Lower lobe of right lung (tissue), 2 donors: ENCODE measurements at regions not wholly inside any gene's neighbourhood (a gene's known extent, or its start where the extent isn't known, plus 50 kb on each side); places are given as distances from the start of the nearest gene placed in this dataset.

Experiments used
- ATAC-seq, 2 donors: fragments of 200-7000 bp; cut with Tn5 transposase; one replicate each; pipeline ENCODE4 v1.9.1; 2020 to 2022; ENCODE audit warnings: mild to moderate bottlenecking in 2 of 2, moderate library complexity in 2 of 2
- DNase-seq: peaks from one replicate; pipeline ENCODE4 v3.0.0-alpha.2; 2020
- H3K27ac ChIP-seq: fragments of 200-600 bp; one replicate; pipeline ENCODE4 v1.8.0; 2022
- H3K27me3 ChIP-seq: fragments of 200-600 bp; one replicate; pipeline ENCODE4 v1.8.0; 2022; ENCODE audit warnings: low read depth
- H3K36me3 ChIP-seq: fragments of 200-600 bp; one replicate; pipeline ENCODE4 v1.8.0; 2022; ENCODE audit warnings: mild to moderate bottlenecking
- H3K4me1 ChIP-seq: fragments of 200-600 bp; one replicate; pipeline ENCODE4 v1.8.0; 2022
- H3K4me3 ChIP-seq: fragments of 200-600 bp; one replicate; pipeline ENCODE4 v1.8.0; 2022; ENCODE audit warnings: mild to moderate bottlenecking
- H3K9me3 ChIP-seq: fragments of 200-600 bp; one replicate; pipeline ENCODE4 v1.8.0; 2022
- intact Hi-C: fragments of 100-400 bp; cut with DNase I; formaldehyde crosslinking; loops from one replicate; pipeline ENCODE4 v1.11.0; 2022
- TF ChIP-seq, protein P1 (sequence below): fragments of 200-600 bp; IDR thresholded peaks from one replicate; pipeline ENCODE4 v1.8.0; 2022; ENCODE audit warnings: antibody characterized with exemption, mild to moderate bottlenecking
- donor health status: DM: no; HTN: yes; CAD: no; lungs with severe emphysema.

DNA sequence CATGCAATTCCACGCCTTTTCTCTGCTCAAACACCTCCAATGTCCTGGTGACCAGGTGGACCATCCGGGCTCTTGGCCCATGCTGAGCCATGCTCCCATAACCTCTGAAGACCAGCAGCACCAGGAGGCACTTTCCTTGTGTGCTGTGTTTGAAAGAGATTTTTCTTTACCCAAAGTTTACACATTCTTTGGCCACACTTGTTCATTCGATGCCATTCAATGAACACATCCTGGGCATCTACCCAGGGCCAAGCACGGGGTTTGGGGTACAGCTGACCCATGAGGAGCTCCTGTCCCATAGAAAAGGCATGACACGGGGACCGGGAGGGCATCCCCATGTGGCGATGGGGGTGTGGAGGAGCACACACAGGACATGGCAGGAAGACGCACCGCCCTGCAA lies 77.1 kb upstream of the IRX1 start:
- Histone ChIP-seq H3K27me3 (no peaks in the 10 kb centered on the region), H3K36me3 (no peaks in the 10 kb centered on the region), H3K27ac (no peak overlapping the region), H3K9me3 (no peaks in the 10 kb centered on the region), H3K4me3 (no peak overlapping the region), H3K4me1 (no peaks in the 10 kb centered on the region)
- intact Hi-C loops: no loop called here
- DNase-seq (no peak), ATAC-seq (no peak)
- TF ChIP-seq, protein P1, sequence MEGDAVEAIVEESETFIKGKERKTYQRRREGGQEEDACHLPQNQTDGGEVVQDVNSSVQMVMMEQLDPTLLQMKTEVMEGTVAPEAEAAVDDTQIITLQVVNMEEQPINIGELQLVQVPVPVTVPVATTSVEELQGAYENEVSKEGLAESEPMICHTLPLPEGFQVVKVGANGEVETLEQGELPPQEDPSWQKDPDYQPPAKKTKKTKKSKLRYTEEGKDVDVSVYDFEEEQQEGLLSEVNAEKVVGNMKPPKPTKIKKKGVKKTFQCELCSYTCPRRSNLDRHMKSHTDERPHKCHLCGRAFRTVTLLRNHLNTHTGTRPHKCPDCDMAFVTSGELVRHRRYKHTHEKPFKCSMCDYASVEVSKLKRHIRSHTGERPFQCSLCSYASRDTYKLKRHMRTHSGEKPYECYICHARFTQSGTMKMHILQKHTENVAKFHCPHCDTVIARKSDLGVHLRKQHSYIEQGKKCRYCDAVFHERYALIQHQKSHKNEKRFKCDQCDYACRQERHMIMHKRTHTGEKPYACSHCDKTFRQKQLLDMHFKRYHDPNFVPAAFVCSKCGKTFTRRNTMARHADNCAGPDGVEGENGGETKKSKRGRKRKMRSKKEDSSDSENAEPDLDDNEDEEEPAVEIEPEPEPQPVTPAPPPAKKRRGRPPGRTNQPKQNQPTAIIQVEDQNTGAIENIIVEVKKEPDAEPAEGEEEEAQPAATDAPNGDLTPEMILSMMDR: no peak

DNA sequence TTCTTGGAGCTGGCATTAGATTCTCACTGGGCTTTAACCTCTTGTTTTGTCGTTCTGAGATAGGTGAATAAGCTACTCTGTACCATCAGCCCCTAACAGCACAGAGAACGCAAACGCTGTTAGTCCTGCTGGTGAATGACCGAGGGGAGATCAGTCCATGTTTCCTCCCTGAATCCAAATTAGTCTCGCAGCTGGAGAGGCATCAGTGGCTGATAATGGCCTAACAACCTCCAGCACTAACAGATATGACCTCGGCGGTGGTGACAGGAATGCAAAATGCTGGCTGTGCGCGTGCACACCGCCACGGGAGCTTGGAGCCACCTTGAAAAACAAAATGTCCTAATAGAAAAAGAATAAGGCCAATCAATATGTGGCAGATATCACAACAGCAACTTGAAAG lies 77.6 kb upstream of the IRX1 start:
- Histone ChIP-seq H3K27ac (no peak overlapping the region), H3K9me3 (no peaks in the 10 kb centered on the region), H3K27me3 (no peaks in the 10 kb centered on the region), H3K4me3 (no peak overlapping the region), H3K4me1 (no peaks in the 10 kb centered on the region), H3K36me3 (no peaks in the 10 kb centered on the region)
- ATAC-seq (no peak), DNase-seq (no peak)
- TF ChIP-seq, protein P1: no peak
- intact Hi-C loops: no loop called here

DNA sequence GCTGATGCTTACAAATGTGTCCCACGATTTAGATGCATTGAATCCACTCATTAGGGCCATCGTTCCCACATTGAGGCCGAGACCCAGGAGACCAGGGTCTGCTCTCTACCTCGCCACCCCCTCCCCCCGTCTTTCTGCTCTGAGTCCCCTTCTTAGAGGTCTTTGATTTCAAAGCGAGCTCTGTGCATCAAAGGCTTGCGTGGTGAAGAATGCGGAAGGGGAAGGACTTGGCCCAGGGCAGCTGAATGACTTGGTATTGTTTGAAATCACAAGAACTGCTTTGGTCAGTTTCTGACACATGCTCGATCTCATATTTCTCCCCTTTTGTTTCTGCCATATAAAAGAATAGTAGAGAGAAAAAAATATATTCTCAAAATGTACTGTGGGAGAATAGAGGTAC lies 78.3 kb upstream of the IRX1 start:
- intact Hi-C loops: no loop called here
- TF ChIP-seq, protein P1: no peak
- ATAC-seq: no peak

DNA sequence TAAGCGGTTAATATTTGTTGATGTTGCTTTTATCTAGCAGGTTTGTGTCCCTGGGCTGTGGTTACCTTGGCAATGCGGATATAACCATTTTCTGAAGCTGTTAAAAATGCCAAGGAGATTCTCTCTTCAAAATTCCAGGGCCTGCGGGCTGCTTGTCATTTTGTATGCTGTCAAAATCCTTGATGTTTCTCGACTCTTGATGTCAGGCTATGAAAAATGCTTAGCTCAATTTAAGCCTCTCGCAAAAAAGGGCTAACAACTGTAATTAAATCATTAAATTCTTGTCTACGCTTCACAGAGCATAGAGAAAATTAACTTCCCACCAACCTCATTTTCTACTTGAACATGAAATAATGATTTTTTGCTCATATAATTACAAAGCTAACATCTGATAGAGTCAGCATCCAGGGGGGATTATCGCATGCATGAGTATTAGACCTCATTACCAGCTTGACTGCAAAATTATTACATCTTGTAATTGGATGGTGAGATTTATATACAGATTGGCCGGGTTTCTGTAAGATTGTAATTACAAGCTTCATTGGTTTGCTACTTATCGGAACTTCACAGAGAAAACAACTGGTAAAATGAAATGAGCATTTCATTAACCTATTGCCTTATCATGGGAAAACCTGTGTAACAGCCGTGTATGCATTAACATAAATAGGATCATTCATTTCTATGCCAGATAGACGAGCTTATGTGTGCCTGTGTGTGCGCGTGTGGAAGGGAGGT lies 83.1 kb upstream of the IRX1 start:
- no peaks in the 10 kb centered on the region for H3K9me3 ChIP-seq
- H3K4me3 ChIP-seq: no peak overlapping the region
- H3K27ac ChIP-seq: no peak overlapping the region
- H3K4me1 ChIP-seq: no peaks in the 10 kb centered on the region
- intact Hi-C loops: no loop called here
- no peaks in the 10 kb centered on the region for H3K36me3 ChIP-seq
- ATAC-seq (no peak), DNase-seq (no peak)
- H3K27me3 ChIP-seq: no peaks in the 10 kb centered on the region
- TF ChIP-seq, protein P1: no peak

More for the DNA sequence above, 78.3 kb upstream of the IRX1 start:
- Histone ChIP-seq H3K9me3 (no peaks in the 10 kb centered on the region), H3K4me1 (no peaks in the 10 kb centered on the region), H3K27me3 (no peaks in the 10 kb centered on the region), H3K36me3 (no peaks in the 10 kb centered on the region), H3K27ac (no peak overlapping the region), H3K4me3 (no peak overlapping the region)
- DNase-seq: no peak

DNA sequence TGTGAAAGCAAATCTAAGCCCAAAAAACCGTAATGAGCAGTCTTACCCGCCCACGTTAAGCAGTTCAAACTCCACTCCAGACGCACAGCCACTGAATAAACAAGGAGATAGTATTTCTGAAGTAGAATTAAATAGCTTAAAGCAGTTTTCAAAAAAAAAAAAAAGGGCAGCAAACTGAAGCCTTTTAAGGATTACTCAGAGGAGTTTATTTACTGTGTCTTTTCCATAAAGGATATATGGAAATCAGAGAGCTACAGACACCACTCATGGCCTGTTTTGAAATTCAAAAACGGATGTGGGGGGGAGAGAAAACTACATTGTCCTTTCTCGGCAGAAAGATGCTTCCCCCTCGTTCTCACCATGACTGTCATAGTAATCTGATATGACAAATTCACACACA lies 83.7 kb upstream of the IRX1 start:
- intact Hi-C loops: no loop called here
- no peaks in the 10 kb centered on the region for H3K9me3 ChIP-seq
- no peak for ATAC-seq
- no peak overlapping the region for H3K4me3 ChIP-seq
- TF ChIP-seq, protein P1: no peak
- DNase-seq: no peak
- no peak overlapping the region for H3K27ac ChIP-seq
- H3K27me3 ChIP-seq: no peaks in the 10 kb centered on the region
- H3K4me1 ChIP-seq: no peaks in the 10 kb centered on the region
- no peaks in the 10 kb centered on the region for H3K36me3 ChIP-seq
